Endothelial cell (in vitro differentiated cells): ENCODE measurements at regions not wholly inside any gene's neighbourhood (a gene's known extent, or its start where the extent isn't known, plus 50 kb on each side); places are given as distances from the start of the nearest gene placed in this dataset.

Experiments
- DNase-seq: peaks from one replicate; pipeline ENCODE4 v3.0.0; 2021; ENCODE audit warnings: low spot score
- H3K27ac Mint-ChIP-seq: one replicate; pipeline ENCODE4 v1.8.0; 2021; ENCODE audit warnings: mixed read lengths, inconsistent platforms; ENCODE audit not compliant: unreplicated experiment
- H3K27me3 Mint-ChIP-seq: one replicate; pipeline ENCODE4 v1.8.0; 2021; ENCODE audit warnings: mild to moderate bottlenecking, moderate library complexity, mixed read lengths, inconsistent platforms; ENCODE audit not compliant: unreplicated experiment
- H3K36me3 Mint-ChIP-seq: one replicate; pipeline ENCODE4 v1.8.0; 2021; ENCODE audit warnings: mild to moderate bottlenecking, low read depth, mixed read lengths, inconsistent platforms; ENCODE audit not compliant: unreplicated experiment
- H3K4me1 Mint-ChIP-seq: one replicate; pipeline ENCODE4 v1.8.0; 2021; ENCODE audit warnings: mild to moderate bottlenecking, mixed read lengths, inconsistent platforms; ENCODE audit not compliant: unreplicated experiment
- H3K4me3 Mint-ChIP-seq: one replicate; pipeline ENCODE4 v1.8.0; 2021; ENCODE audit warnings: mild to moderate bottlenecking, mixed read lengths, inconsistent platforms; ENCODE audit not compliant: unreplicated experiment
- H3K9me3 Mint-ChIP-seq: one replicate; pipeline ENCODE4 v1.8.0; 2021; ENCODE audit warnings: mixed read lengths, inconsistent platforms; ENCODE audit not compliant: unreplicated experiment
- TF ChIP-seq, protein P1 (sequence below): fragments of 200-600 bp; sonication (generic); IDR thresholded peaks from one replicate; pipeline ENCODE4 v1.5.0; 2021; ENCODE audit warnings: antibody characterized with exemption; ENCODE audit not compliant: unreplicated experiment

DNA sequence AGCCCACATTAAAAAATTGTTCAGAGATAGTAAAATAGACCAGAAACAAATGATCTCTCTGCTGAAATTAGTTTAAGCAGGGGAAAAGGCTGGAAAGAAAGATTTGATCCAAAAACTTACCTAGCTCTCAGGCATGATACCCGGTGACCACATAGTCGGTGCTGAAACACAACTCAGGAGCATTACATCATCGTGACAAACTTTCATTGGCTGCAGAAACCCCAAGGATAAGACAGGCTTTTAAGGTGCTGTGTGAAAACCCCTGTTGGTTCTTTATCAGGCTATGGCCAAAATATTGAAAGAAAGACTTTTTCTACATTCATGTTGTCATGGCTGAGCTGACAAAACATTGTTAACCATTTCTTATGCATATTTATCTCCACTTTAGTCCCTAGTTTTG lies 171.7 kb upstream of the KLF12 start:
- H3K27ac Mint-ChIP-seq = no peak overlapping the region
- H3K36me3 Mint-ChIP-seq = no peaks in the 10 kb centered on the region
- TF ChIP-seq, protein P1, sequence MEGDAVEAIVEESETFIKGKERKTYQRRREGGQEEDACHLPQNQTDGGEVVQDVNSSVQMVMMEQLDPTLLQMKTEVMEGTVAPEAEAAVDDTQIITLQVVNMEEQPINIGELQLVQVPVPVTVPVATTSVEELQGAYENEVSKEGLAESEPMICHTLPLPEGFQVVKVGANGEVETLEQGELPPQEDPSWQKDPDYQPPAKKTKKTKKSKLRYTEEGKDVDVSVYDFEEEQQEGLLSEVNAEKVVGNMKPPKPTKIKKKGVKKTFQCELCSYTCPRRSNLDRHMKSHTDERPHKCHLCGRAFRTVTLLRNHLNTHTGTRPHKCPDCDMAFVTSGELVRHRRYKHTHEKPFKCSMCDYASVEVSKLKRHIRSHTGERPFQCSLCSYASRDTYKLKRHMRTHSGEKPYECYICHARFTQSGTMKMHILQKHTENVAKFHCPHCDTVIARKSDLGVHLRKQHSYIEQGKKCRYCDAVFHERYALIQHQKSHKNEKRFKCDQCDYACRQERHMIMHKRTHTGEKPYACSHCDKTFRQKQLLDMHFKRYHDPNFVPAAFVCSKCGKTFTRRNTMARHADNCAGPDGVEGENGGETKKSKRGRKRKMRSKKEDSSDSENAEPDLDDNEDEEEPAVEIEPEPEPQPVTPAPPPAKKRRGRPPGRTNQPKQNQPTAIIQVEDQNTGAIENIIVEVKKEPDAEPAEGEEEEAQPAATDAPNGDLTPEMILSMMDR = no peak
- no peaks in the 10 kb centered on the region for H3K4me1 Mint-ChIP-seq
- no peak for DNase-seq
- peaks cover 3% of the 10 kb centered on the region for H3K27me3 Mint-ChIP-seq
- H3K9me3 Mint-ChIP-seq = no peaks in the 10 kb centered on the region
- H3K4me3 Mint-ChIP-seq = no peak overlapping the region

DNA sequence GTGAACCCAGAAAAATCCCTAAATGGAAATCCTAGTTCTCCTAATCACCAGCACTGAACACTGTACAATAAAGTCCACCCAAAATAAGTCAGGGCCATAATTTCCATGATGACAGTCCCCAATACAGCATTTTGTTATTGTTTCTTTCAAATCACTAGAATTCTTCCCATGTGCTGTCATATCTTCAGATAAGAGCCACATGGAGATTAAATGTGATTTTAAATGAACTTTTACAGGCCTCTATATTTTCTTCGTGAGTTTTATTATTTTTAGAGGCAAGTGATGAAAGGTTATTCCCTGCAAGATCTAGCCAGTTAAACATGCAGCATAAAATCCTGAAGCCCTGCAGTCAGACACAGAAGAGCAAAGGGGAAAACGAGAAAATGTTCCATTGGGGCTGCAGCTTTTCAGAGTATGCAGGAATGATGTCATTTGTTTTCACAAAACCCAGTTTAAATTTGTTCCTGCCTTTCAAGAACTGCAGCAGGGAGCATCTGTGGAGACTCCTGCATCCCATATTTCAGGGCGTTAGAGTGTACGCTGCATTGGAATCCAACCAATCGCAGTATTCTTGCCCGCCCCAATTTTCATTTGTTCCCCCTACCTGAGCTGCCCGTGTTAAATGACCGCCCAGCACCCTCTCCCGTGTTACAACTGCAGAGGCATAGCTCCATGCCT lies 167.2 kb upstream of the KLF12 start:
- no peak overlapping the region for H3K27ac Mint-ChIP-seq
- TF ChIP-seq, protein P1 = no peak
- no peaks in the 10 kb centered on the region for H3K36me3 Mint-ChIP-seq
- H3K4me1 Mint-ChIP-seq = no peaks in the 10 kb centered on the region
- peaks cover 3% of the 10 kb centered on the region for H3K27me3 Mint-ChIP-seq
- H3K4me3 Mint-ChIP-seq = no peak overlapping the region
- no peak for DNase-seq
- H3K9me3 Mint-ChIP-seq = no peaks in the 10 kb centered on the region

DNA sequence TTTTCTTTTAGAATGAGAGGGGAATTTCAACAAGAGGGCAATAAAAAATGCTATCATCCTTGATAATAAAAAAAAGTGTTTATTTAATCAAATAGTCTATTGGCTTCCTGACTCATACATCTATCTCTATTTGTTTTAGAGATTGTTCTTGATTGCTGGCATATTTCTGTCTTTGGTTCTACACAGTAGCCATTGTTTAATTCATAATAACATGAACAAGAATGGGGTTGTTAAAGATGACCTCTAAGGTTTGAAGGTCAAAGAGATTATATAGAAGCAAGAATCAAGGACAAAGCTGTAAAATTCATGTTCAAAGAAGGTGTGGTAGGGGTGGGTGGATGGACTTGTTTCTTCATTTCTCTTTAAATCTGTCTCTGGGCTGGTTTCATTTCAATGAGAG lies 166.0 kb upstream of the KLF12 start:
- no peak overlapping the region for H3K27ac Mint-ChIP-seq
- H3K4me3 Mint-ChIP-seq = no peak overlapping the region
- H3K4me1 Mint-ChIP-seq = no peaks in the 10 kb centered on the region
- H3K27me3 Mint-ChIP-seq = peaks cover 4% of the 10 kb centered on the region
- H3K9me3 Mint-ChIP-seq = no peaks in the 10 kb centered on the region
- no peak for DNase-seq
- no peaks in the 10 kb centered on the region for H3K36me3 Mint-ChIP-seq
- TF ChIP-seq, protein P1 = no peak

DNA sequence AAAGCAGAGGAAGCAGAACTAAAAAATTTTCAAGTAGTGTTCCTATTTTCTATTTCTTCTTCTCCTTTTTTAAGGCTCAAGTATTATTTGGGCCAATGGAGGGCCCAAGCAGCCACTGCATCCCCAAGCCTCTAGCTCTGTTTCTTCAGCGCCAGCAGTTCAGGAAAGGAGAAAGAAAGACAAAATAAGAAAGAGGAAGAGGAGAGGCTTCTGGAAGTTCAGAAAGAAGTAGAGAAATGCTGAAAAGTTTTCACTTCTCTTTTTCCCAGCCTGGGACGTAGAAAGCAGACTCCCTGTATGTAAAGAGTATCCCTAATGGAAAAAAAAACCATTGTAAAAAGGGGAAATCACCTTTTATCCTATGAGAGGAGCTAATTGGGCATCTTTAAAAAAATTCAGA lies 165.5 kb upstream of the KLF12 start:
- Mint-ChIP-seq H3K27ac (no peak overlapping the region), H3K4me1 (no peaks in the 10 kb centered on the region), H3K36me3 (no peaks in the 10 kb centered on the region), H3K9me3 (no peaks in the 10 kb centered on the region), H3K4me3 (no peak overlapping the region), H3K27me3 (peaks cover 4% of the 10 kb centered on the region)
- DNase-seq = no peak
- TF ChIP-seq, protein P1 = no peak

DNA sequence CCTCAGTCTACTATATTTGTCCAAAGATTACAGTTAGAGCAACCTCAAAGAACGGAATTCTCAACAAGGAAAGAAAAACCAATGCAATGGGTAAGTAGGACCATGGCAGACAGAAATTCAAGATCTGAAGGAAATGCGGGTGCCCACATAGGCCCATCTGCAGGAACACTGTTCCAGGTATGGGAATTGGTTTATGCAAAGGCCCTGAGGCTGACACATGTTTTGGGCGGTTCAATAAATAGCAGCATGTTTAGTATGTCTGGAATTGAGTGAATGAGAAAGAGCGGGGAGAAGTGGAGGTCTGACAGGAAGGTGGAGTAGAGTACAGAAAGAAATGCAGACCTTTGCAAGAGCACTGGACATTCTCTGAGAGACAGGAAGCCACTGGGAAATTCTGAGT lies 164.7 kb upstream of the KLF12 start:
- TF ChIP-seq, protein P1 = no peak
- no peak overlapping the region for H3K4me3 Mint-ChIP-seq
- no peak overlapping the region for H3K27ac Mint-ChIP-seq
- H3K9me3 Mint-ChIP-seq = no peaks in the 10 kb centered on the region
- no peaks in the 10 kb centered on the region for H3K36me3 Mint-ChIP-seq
- no peak for DNase-seq
- peaks cover 4% of the 10 kb centered on the region for H3K27me3 Mint-ChIP-seq
- no peaks in the 10 kb centered on the region for H3K4me1 Mint-ChIP-seq
